ENCODE measurements at regions not wholly inside any gene's neighbourhood (a gene's known extent, or its start where the extent isn't known, plus 50 kb on each side); places are given as distances from the start of the nearest gene placed in this dataset.
"Not testable (repeated sequence)": the region's sequence is repeated elsewhere in the genome, so short reads cannot be mapped to it uniquely, and the experiment has no call there.

DNA sequence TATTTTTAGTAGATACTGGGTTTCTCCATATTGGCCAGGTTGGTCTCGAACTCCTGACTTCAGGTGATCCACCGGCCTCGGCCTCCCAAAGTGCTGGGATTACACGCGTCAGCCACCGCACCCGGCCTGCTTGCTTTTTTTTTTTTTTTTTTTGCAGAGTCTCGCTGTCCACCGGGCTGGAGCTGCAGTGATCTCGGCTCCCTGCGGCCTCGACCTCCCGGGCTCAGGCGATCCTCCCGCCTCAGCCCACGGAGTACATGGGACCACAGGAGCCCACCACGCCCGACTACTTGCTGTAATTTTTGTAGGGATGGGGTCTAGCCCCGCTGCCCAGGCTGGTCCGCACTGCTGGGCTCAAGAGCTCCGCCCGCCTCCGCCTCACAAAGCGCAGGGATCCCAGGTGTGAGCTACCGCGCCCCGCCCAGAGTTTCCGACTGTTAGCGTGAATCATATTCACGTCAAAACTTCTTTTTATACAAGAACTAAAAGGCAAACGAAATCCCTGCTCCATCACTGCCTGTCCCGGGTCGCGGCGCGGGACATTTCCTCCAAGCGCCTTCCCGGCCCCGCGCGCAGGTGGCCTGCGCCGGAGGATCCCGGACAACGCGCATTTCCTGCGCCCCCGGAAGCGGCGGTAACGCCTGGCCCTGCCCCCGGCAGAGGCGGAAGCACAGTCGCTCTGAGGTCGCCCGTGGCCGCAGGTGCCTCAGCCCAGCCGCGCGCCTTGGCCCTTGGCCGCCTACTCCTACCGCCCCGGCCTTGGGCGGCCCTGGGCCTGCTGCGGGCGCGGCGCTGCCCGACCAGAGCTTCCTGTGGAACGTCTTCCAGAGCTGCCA lies 50.9 kb upstream of the APOD start:
- DNase-seq, result not testable (repeated sequence)
